H1 (cell line): ENCODE measurements at regions not wholly inside any gene's neighbourhood (a gene's known extent, or its start where the extent isn't known, plus 50 kb on each side); places are given as distances from the start of the nearest gene placed in this dataset.

Experiments
- CTCF ChIA-PET: fragments of 300-600 bp; sonication (Branson Sonifier 250); formaldehyde crosslinking; loops from one replicate; lab custom pipeline; 2021; ENCODE audit not compliant: partially characterized antibody; lab: Charles Lee
- POLR2A ChIA-PET: fragments of 300-600 bp; sonication (Branson Sonifier 250); formaldehyde crosslinking; loops from one replicate; lab custom pipeline; 2021; ENCODE audit warnings: inconsistent platforms; ENCODE audit not compliant: partially characterized antibody; lab: Charles Lee
- DNase-seq, 2 experiments: peaks; one replicate each; pipeline versions ENCODE4 v3.0.0 to v3.0.0-alpha.2; 2010 to 2022; ENCODE audit warnings: low spot score in 2 of 2, low read depth in 1 of 2, mixed read lengths in 1 of 2
- FAIRE-seq: peaks from 2 replicates; lab custom pipeline; 2011; peaks lifted over from hg19 to GRCh38; lab: Jason Lieb, UNC
- H2AFZ ChIP-seq: 2 replicates; pipeline ENCODE4 v1.8.1; 2012; ENCODE audit warnings: low read length, inconsistent platforms
- H2AK5ac ChIP-seq: 2 replicates; pipeline ENCODE4 v1.6.1; 2013; ENCODE audit warnings: low read depth, low read length
- H2BK120ac ChIP-seq: replicated peaks from 2 replicates; pipeline ENCODE3; 2013; ENCODE audit warnings: low read depth, low read length, inconsistent platforms
- H2BK12ac ChIP-seq: 2 replicates; pipeline ENCODE4 v1.6.1; 2013; ENCODE audit warnings: low read depth, low read length
- H2BK15ac ChIP-seq: 2 replicates; pipeline ENCODE4 v1.6.1; 2013; ENCODE audit warnings: low read length
- H2BK20ac ChIP-seq: 2 replicates; pipeline ENCODE4 v1.6.1; 2013; ENCODE audit warnings: low read length
- H2BK5ac ChIP-seq: 2 replicates; pipeline ENCODE4 v1.6.1; 2013; ENCODE audit warnings: low read depth, low read length
- H3K14ac ChIP-seq: 2 replicates; pipeline ENCODE4 v1.6.1; 2013; ENCODE audit warnings: inconsistent platforms; ENCODE audit not compliant: insufficient read length
- H3K18ac ChIP-seq: 2 replicates; pipeline ENCODE4 v1.6.1; 2013; ENCODE audit warnings: low read length; ENCODE audit errors: extremely low read depth
- H3K23ac ChIP-seq: 2 replicates; pipeline ENCODE4 v1.6.1; 2013; ENCODE audit warnings: inconsistent platforms; ENCODE audit not compliant: insufficient read length
- H3K23me2 ChIP-seq: 2 replicates; pipeline ENCODE4 v1.6.1; 2013; ENCODE audit warnings: low read depth, low read length
- H3K27ac ChIP-seq: 2 replicates; pipeline ENCODE4 v1.6.1; 2011; ENCODE audit warnings: low read depth, low read length, inconsistent platforms
- H3K27me3 ChIP-seq, 4 experiments: replicated peaks in 1 of 4; 1 replicate in 1 of 4; 2 replicates in 3 of 4; pipeline versions ENCODE4 v1.6.1 to v1.8.1; 2011 to 2013; ENCODE audit warnings: low read length in 3 of 4, mild to moderate bottlenecking in 3 of 4, inconsistent platforms in 2 of 4, mixed read lengths in 2 of 4, moderate library complexity in 1 of 4; ENCODE audit not compliant: control insufficient read depth in 3 of 4, insufficient read depth in 3 of 4; ENCODE audit errors: extremely low read depth in 1 of 4
- H3K36me3 ChIP-seq, 4 experiments: 2 replicates each; pipeline versions ENCODE4 v1.6.1 to v1.8.1; 2011 to 2013; ENCODE audit warnings: mild to moderate bottlenecking in 4 of 4, low read length in 3 of 4, moderate library complexity in 2 of 4, control low read depth in 1 of 4, inconsistent platforms in 1 of 4; ENCODE audit not compliant: insufficient read depth in 4 of 4, control insufficient read depth in 2 of 4
- H3K4ac ChIP-seq: replicated peaks from 2 replicates; pipeline ENCODE3; 2013; ENCODE audit warnings: low read length, low read depth, mixed read lengths, inconsistent platforms; ENCODE audit not compliant: insufficient read length
- H3K4me1 ChIP-seq, 4 experiments: replicated peaks in 1 of 4; 1 replicate in 1 of 4; 2 replicates in 3 of 4; pipeline versions ENCODE4 v1.6.1 to v1.8.1; 2011 to 2013; ENCODE audit warnings: low read length in 3 of 4, inconsistent platforms in 2 of 4, mixed read lengths in 1 of 4; ENCODE audit not compliant: insufficient read depth in 4 of 4, control insufficient read depth in 3 of 4
- H3K4me2 ChIP-seq, 2 experiments: 2 replicates each; pipeline versions ENCODE4 v1.6.1 to v1.8.1; 2011 to 2013; ENCODE audit warnings: low read depth in 2 of 2, low read length in 2 of 2, control low read depth in 1 of 2, inconsistent platforms in 1 of 2, mild to moderate bottlenecking in 1 of 2; ENCODE audit not compliant: insufficient read depth in 1 of 2
- H3K4me3 ChIP-seq, 4 experiments: fragments of 200-600, 300-600 bp in 1 of 4; sonication (generic), shearing (Covaris generic), sonication (Bioruptor Twin) in 1 of 4; 2 replicates each; pipeline versions ENCODE4 v1.5.1 to v1.8.1; 2011 to 2016; ENCODE audit warnings: low read length in 4 of 4, low read depth in 3 of 4, control low read depth in 2 of 4, inconsistent platforms in 2 of 4, mild to moderate bottlenecking in 2 of 4, mixed read lengths in 1 of 4, moderate library complexity in 1 of 4; ENCODE audit not compliant: insufficient read depth in 2 of 4; ENCODE audit errors: extremely low read depth in 1 of 4
- H3K56ac ChIP-seq: replicated peaks from 2 replicates; pipeline ENCODE3; 2013; ENCODE audit warnings: low read depth, mild to moderate bottlenecking, mixed read lengths, low read length, inconsistent platforms; ENCODE audit not compliant: insufficient read length
- H3K79me1 ChIP-seq: 2 replicates; pipeline ENCODE4 v1.6.1; 2013; ENCODE audit warnings: low read depth, low read length, control low read depth
- H3K79me2 ChIP-seq, 2 experiments: 2 replicates each; pipeline versions ENCODE4 v1.6.1 to v1.8.1; 2012 to 2013; ENCODE audit warnings: low read length in 2 of 2, mild to moderate bottlenecking in 2 of 2, inconsistent platforms in 1 of 2; ENCODE audit not compliant: insufficient read depth in 2 of 2, control insufficient read depth in 1 of 2
- H3K9ac ChIP-seq, 4 experiments: replicated peaks in 1 of 4; 1 replicate in 1 of 4; 2 replicates in 3 of 4; pipeline versions ENCODE4 v1.6.1 to v1.8.1; 2011 to 2013; ENCODE audit warnings: low read depth in 3 of 4, low read length in 3 of 4, control low read depth in 2 of 4, mild to moderate bottlenecking in 2 of 4, moderate library complexity in 2 of 4, inconsistent platforms in 1 of 4; ENCODE audit errors: extremely low read depth in 1 of 4
- H3K9me3 ChIP-seq, 2 experiments: 2 replicates each; pipeline versions ENCODE4 v1.6.1 to v1.8.1; 2012 to 2013; ENCODE audit warnings: mild to moderate bottlenecking in 2 of 2, moderate library complexity in 2 of 2, control low read depth in 1 of 2, inconsistent platforms in 1 of 2, low read depth in 1 of 2, low read length in 1 of 2, mixed read lengths in 1 of 2; ENCODE audit not compliant: insufficient read depth in 2 of 2
- H4K20me1 ChIP-seq, 2 experiments: replicated peaks in 1 of 2; 2 replicates each; pipeline versions ENCODE3 to v1.8.1; 2011 to 2013; ENCODE audit warnings: inconsistent platforms in 2 of 2, low read length in 2 of 2, mild to moderate bottlenecking in 1 of 2; ENCODE audit not compliant: insufficient read depth in 2 of 2, control insufficient read depth in 1 of 2
- H4K5ac ChIP-seq: 2 replicates; pipeline ENCODE4 v1.6.1; 2013; ENCODE audit warnings: low read length, low read depth, mixed read lengths, inconsistent platforms; ENCODE audit not compliant: insufficient read length
- H4K8ac ChIP-seq: 2 replicates; pipeline ENCODE4 v1.8.0; 2013; ENCODE audit warnings: mild to moderate bottlenecking, moderate library complexity, low read length, inconsistent platforms; ENCODE audit not compliant: insufficient read depth; ENCODE audit errors: extremely low read depth
- H4K91ac ChIP-seq: replicated peaks from 2 replicates; pipeline ENCODE3; 2013; ENCODE audit warnings: low read length, mixed read lengths, inconsistent platforms; ENCODE audit not compliant: insufficient read length
- BCL11A ChIP-seq, 2 experiments: IDR thresholded peaks; one replicate each; pipeline ENCODE4 v1.6.1; 2011; ENCODE audit warnings: low read depth in 2 of 2, low read length in 2 of 2, mild to moderate bottlenecking in 2 of 2
- CBX8 ChIP-seq: fragments of 300-800, 300-1000 bp; sonication (generic); IDR thresholded peaks from 2 replicates; pipeline ENCODE4 v1.7.1; 2016; ENCODE audit warnings: low read depth, low read length, borderline replicate concordance
- CHD1 ChIP-seq: IDR thresholded peaks from 2 replicates; pipeline ENCODE4 v1.6.1; 2012; ENCODE audit warnings: low read depth, low read length, improper control_type of control experiment
- CTCF ChIP-seq, 3 experiments: IDR thresholded peaks; 1 replicate in 2 of 3; 2 replicates in 1 of 3; pipeline versions ENCODE4 v1.5.1 to v1.6.1; 2011; ENCODE audit warnings: low read length in 3 of 3, mild to moderate bottlenecking in 3 of 3, inconsistent platforms in 2 of 3, low read depth in 1 of 3, moderate library complexity in 1 of 3; ENCODE audit not compliant: insufficient read depth in 1 of 3; ENCODE audit errors: control extremely low read depth in 1 of 3
- EGR1 ChIP-seq: IDR thresholded peaks from 2 replicates; pipeline ENCODE4 v1.6.1; 2011; ENCODE audit warnings: low read depth, low read length, borderline replicate concordance
- EP300 ChIP-seq, 2 experiments: IDR thresholded peaks; 1 replicate in 1 of 2; 2 replicates in 1 of 2; pipeline ENCODE4 v1.6.1; 2011 to 2012; ENCODE audit warnings: low read depth in 2 of 2, low read length in 2 of 2, mild to moderate bottlenecking in 2 of 2, borderline replicate concordance in 1 of 2, inconsistent platforms in 1 of 2, moderate library complexity in 1 of 2
- HDAC6 ChIP-seq: IDR thresholded peaks from one replicate; pipeline ENCODE4 v1.7.1; 2012; ENCODE audit warnings: low read depth, mild to moderate bottlenecking, inconsistent platforms, low read length, moderate library complexity
- POLR2AphosphoS5 ChIP-seq: IDR thresholded peaks from 2 replicates; pipeline ENCODE4 v1.6.1; 2011; ENCODE audit warnings: low read depth, low read length
- RNF2 ChIP-seq: fragments of 200-900, 300-1000 bp; sonication (generic); IDR thresholded peaks from 2 replicates; pipeline ENCODE4 v1.7.1; 2016; ENCODE audit warnings: borderline replicate concordance, low read depth, mild to moderate bottlenecking, antibody characterized with exemption, low read length; ENCODE audit not compliant: poor library complexity, severe bottlenecking; ENCODE audit errors: missing control alignments
- SIRT6 ChIP-seq: IDR thresholded peaks from one replicate; pipeline ENCODE4 v1.7.1; 2012; ENCODE audit warnings: low read length, inconsistent platforms
- SIX5 ChIP-seq: IDR thresholded peaks from 2 replicates; pipeline ENCODE4 v1.6.1; 2011; ENCODE audit warnings: mild to moderate bottlenecking, low read depth, low read length
- YY1 ChIP-seq: IDR thresholded peaks from 2 replicates; pipeline ENCODE4 v1.6.1; 2011; ENCODE audit warnings: low read depth, mild to moderate bottlenecking, low read length
- WGBS, 2 experiments: shearing (Covaris generic) in 1 of 2; methylation state at CpG; one replicate each; pipeline versions ENCODE4 v1.1.6 to v1.1.7; 2013 to 2015; ENCODE audit warnings: low lambda C conversion rate in 2 of 2, mixed read lengths in 2 of 2, inconsistent platforms in 1 of 2, low coverage in 1 of 2, missing lambda C conversion rate in 1 of 2; ENCODE audit not compliant: insufficient replicate concordance in 2 of 2, insufficient coverage in 1 of 2, insufficient read length in 1 of 2; ENCODE audit errors: extremely low coverage in 1 of 2, missing lambda C conversion rate in 1 of 2; 5-methylcytosine and 5-hydroxymethylcytosine counted together

DNA sequence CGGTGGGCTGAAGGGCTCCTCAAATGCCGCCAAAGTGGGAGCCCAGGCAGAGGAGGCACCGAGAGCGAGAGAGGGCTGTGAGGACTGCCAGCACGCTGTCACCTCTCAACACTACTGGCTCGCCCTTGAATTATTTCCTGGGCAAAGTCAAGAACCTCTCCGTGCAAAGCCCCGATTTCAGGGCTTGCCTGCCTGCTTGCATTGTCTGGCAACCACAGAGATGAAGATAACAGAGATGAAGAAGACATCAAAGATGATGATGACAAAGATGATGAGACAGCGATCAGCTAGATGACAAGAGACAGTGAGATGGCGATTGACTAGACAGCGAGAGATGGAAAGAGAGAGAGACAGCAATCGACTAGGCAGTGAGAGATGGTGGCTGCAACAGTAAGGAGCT, 976.5 kb downstream of the ADGRL2 start:
- DNase-seq (no peak), FAIRE-seq (no peak)
- Histone ChIP-seq H2BK15ac (no peak overlapping the region), H3K36me3 (peaks cover 0 to 2% (median 0%) of the 10 kb centered on the region in 4 experiments; a peak in 1 of 8 replicates), H3K9ac (no peak overlapping the region), H2AFZ (no peak overlapping the region), H2AK5ac (no peak overlapping the region; the same call in 1 of the 2 replicates), H4K5ac (no peak overlapping the region), H3K27ac (no peak overlapping the region; the same call in 1 of the 2 replicates), H3K56ac (no peak overlapping the region), H3K18ac (no peak overlapping the region), H3K23ac (no peak overlapping the region), H4K20me1 (no peaks in the 10 kb centered on the region), H2BK20ac (no peak overlapping the region), H3K27me3 (no peaks in the 10 kb centered on the region), H3K79me2 (no peaks in the 10 kb centered on the region), H4K91ac (no peak overlapping the region), H3K4me1 (no peaks in the 10 kb centered on the region), H2BK5ac (no peak overlapping the region), H3K4me2 (no peak overlapping the region), H3K4me3 (no peak overlapping the region), H3K79me1 (no peaks in the 10 kb centered on the region), H3K4ac (no peak overlapping the region), H2BK12ac (peak overlapping the region; percentile 40; the same call in 1 of the 2 replicates), H4K8ac (no peak overlapping the region), H3K23me2 (no peaks in the 10 kb centered on the region), H3K9me3 (peaks cover 0 to 4% of the 10 kb centered on the region in 2 experiments; a peak in 2 of 4 replicates), H2BK120ac (no peak overlapping the region), H3K14ac (no peak overlapping the region)
- WGBS, 2 experiments = 84% methylated on average over 8 of the region's 12 CpGs; no CpG with 5 or more reads in 1 of the 2 experiments
- ChIA-PET CTCF (interaction anchor here (0.5 to 1.6 kb wide), 4 partner anchors 11 to 1948 kb away, joined by 3 to 7 read pairs (median 3); no protein-coding TSS in a partner anchor), POLR2A (no interaction called here)
- TF ChIP-seq POLR2AphosphoS5 (no peak), CHD1 (no peak), EP300 (IDR thresholded peaks at IDR 0.05; ENCODE audit: borderline replicate concordance in 1 of 2, low read depth in 2 of 2, low read length in 2 of 2) (no peak), YY1 (no peak), CBX8 (no peak), CTCF (IDR thresholded peaks at IDR 0.05; ENCODE audit: control extremely low read depth in 1 of 3, insufficient read depth in 1 of 3, low read depth in 1 of 3, low read length in 3 of 3) (no peak), EGR1 (no peak), SIRT6 (no peak), SIX5 (no peak), HDAC6 (no peak), RNF2 (no peak), BCL11A (IDR thresholded peaks at IDR 0.05; ENCODE audit: low read depth in 2 of 2, low read length in 2 of 2) (no peak)
